HepG2 (cell line): ENCODE measurements at regions not wholly inside any gene's neighbourhood (a gene's known extent, or its start where the extent isn't known, plus 50 kb on each side); places are given as distances from the start of the nearest gene placed in this dataset.

ENCODE experiments used
- CEBPB ChIP-seq: IDR thresholded peaks from 2 replicates; pipeline ENCODE4 v1.6.1; 2011; ENCODE audit warnings: low read depth, low read length, improper control_type of control experiment, borderline replicate concordance
- EZH2 ChIP-seq: conservative IDR thresholded peaks from 2 replicates; pipeline ENCODE4 v1.6.1; 2012; ENCODE audit warnings: mild to moderate bottlenecking, low read depth, low read length, moderate library complexity
- FOXA3 ChIP-seq: IDR thresholded peaks from 2 replicates; pipeline ENCODE4 v1.6.1; 2016; ENCODE audit warnings: missing genetic modification reagents, missing compliant biosample characterization
- FOXK2 ChIP-seq: fragments of 450-650 bp; IDR thresholded peaks from 2 replicates; pipeline ENCODE4 v1.6.1; 2016
- PRDM10 ChIP-seq: sonication (generic); formaldehyde crosslinking; IDR thresholded peaks from 2 replicates; pipeline ENCODE4 v1.4.0; 2020; ENCODE audit warnings: low read depth, missing genetic modification reagents
- SMC3 ChIP-seq: IDR thresholded peaks from 2 replicates; pipeline ENCODE4 v1.6.1; 2011; ENCODE audit warnings: low read length, improper control_type of control experiment
- TF ChIP-seq, protein P1 (sequence below): sonication (generic); formaldehyde crosslinking; IDR thresholded peaks from 2 replicates; pipeline ENCODE4 v1.5.0; 2020; ENCODE audit warnings: mild to moderate bottlenecking, missing genetic modification reagents, moderate library complexity

GRCh38 chr12:127336416-127336815 lies 930.6 kb upstream of the TMEM132C start:
- TF ChIP-seq SMC3, result no peak
- no peak for TF ChIP-seq FOXA3 (CRISPR knock-in tag)
- TF ChIP-seq EZH2, result no peak
- no peak for TF ChIP-seq PRDM10 (CRISPR knock-in tag)
- no peak for TF ChIP-seq CEBPB
- TF ChIP-seq FOXK2, result no peak
- TF ChIP-seq, protein P1, sequence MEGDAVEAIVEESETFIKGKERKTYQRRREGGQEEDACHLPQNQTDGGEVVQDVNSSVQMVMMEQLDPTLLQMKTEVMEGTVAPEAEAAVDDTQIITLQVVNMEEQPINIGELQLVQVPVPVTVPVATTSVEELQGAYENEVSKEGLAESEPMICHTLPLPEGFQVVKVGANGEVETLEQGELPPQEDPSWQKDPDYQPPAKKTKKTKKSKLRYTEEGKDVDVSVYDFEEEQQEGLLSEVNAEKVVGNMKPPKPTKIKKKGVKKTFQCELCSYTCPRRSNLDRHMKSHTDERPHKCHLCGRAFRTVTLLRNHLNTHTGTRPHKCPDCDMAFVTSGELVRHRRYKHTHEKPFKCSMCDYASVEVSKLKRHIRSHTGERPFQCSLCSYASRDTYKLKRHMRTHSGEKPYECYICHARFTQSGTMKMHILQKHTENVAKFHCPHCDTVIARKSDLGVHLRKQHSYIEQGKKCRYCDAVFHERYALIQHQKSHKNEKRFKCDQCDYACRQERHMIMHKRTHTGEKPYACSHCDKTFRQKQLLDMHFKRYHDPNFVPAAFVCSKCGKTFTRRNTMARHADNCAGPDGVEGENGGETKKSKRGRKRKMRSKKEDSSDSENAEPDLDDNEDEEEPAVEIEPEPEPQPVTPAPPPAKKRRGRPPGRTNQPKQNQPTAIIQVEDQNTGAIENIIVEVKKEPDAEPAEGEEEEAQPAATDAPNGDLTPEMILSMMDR (CRISPR knock-in tag), result no peak
